Astrocyte (in vitro differentiated cells and primary cell): ENCODE measurements at regions not wholly inside any gene's neighbourhood (a gene's known extent, or its start where the extent isn't known, plus 50 kb on each side); places are given as distances from the start of the nearest gene placed in this dataset.

Experiments used
- EZH2 ChIP-seq: IDR thresholded peaks from 2 replicates; pipeline ENCODE4 v1.6.1; 2012; ENCODE audit warnings: mild to moderate bottlenecking, low read length, inconsistent platforms; ENCODE audit not compliant: insufficient read depth
- TF ChIP-seq, protein P1 (sequence below): IDR thresholded peaks from 2 replicates; pipeline ENCODE4 v1.5.1; 2011; ENCODE audit warnings: low read depth, mild to moderate bottlenecking, inconsistent platforms, low read length, moderate library complexity; ENCODE audit not compliant: insufficient read depth

DNA sequence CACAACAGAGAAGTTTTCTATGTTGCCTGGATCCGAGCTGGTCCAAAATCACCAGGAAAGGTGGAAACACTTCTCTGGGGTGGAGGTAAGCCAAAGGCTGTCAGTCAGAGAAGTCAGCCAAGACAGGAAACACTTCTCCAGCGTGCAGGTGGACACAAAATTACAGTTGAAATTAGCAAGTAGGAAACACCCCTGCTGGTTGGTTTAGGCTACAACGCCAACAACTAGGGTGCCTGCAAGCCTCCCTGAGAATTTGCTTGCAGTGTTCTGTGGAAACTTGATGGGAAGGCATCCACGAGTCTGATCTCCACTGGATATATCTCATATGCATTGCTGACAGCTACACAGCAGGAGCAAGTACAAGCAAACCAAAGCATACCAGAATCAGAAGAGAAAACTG lies 600.5 kb downstream of the RERGL start:
- TF ChIP-seq, protein P1, sequence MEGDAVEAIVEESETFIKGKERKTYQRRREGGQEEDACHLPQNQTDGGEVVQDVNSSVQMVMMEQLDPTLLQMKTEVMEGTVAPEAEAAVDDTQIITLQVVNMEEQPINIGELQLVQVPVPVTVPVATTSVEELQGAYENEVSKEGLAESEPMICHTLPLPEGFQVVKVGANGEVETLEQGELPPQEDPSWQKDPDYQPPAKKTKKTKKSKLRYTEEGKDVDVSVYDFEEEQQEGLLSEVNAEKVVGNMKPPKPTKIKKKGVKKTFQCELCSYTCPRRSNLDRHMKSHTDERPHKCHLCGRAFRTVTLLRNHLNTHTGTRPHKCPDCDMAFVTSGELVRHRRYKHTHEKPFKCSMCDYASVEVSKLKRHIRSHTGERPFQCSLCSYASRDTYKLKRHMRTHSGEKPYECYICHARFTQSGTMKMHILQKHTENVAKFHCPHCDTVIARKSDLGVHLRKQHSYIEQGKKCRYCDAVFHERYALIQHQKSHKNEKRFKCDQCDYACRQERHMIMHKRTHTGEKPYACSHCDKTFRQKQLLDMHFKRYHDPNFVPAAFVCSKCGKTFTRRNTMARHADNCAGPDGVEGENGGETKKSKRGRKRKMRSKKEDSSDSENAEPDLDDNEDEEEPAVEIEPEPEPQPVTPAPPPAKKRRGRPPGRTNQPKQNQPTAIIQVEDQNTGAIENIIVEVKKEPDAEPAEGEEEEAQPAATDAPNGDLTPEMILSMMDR = no peak
- no peak for TF ChIP-seq EZH2
